IMR-90 (cell line): ENCODE measurements at regions not wholly inside any gene's neighbourhood (a gene's known extent, or its start where the extent isn't known, plus 50 kb on each side); places are given as distances from the start of the nearest gene placed in this dataset. TPM values are rescaled to one million over a fixed set of nuclear protein-coding genes. Genes with fewer than 3 reads are reported as not detected.

ENCODE experiments used
- microRNA-seq, 2 experiments: library from miRNA; stranded (forward) in 1 of 2; unstranded in 1 of 2; fragments of 10-50 nt in 1 of 2; fragments of <30 nt in 1 of 2; gene quantifications in 1 of 2; microRNA quantifications in 1 of 2; one replicate each; pipeline versions ENCODE3 to v1.1.0; 2013 to 2020; ENCODE audit not compliant: insufficient read depth in 1 of 2, insufficient read length in 1 of 2, unreplicated experiment in 1 of 2
- small RNA-seq, 5 experiments: library from RNA; depleted of rRNA; stranded (forward); fragments of <200 nt; gene quantifications; one replicate each; pipeline ENCODE3, GENCODE V24; 2012

Small RNA genes lying in the stretch of these regions (microRNA-seq; reads per million reads assigned to microRNA genes)
- gene HMGN2P28 (ENCODE audit: insufficient read depth, insufficient read length), result not detected

Small RNA genes lying in the stretch of these regions (small RNA-seq; reads per million reads assigned to genes)
- gene HMGN2P28, result 0 reads per million in 5 experiments
